KMS-11 (cell line): ENCODE measurements at regions not wholly inside any gene's neighbourhood (a gene's known extent, or its start where the extent isn't known, plus 50 kb on each side); places are given as distances from the start of the nearest gene placed in this dataset.

Experiments used
- H2AFZ ChIP-seq: fragments of 200-600 bp; sonication (generic); 2 replicates; pipeline ENCODE4 v1.6.1; 2016; ENCODE audit warnings: antibody characterized with exemption, mixed run types, low read depth
- H3K27ac ChIP-seq: fragments of 200-600 bp; sonication (generic); 2 replicates; pipeline ENCODE4 v1.6.1; 2016; ENCODE audit warnings: mild to moderate bottlenecking, mixed run types
- H3K27me3 ChIP-seq: fragments of 200-600 bp; sonication (generic); 2 replicates; pipeline ENCODE4 v1.6.1; 2017; ENCODE audit warnings: mild to moderate bottlenecking, low read depth, mixed run types, moderate library complexity; ENCODE audit not compliant: insufficient read depth
- H3K36me3 ChIP-seq: fragments of 200-600 bp; sonication (generic); 2 replicates; pipeline ENCODE4 v1.6.1; 2017; ENCODE audit warnings: mild to moderate bottlenecking, mixed run types; ENCODE audit not compliant: insufficient read depth
- H3K4me1 ChIP-seq: fragments of 200-600 bp; sonication (generic); 2 replicates; pipeline ENCODE4 v1.6.1; 2016; ENCODE audit warnings: mild to moderate bottlenecking, low read depth, mixed run types; ENCODE audit not compliant: poor library complexity, severe bottlenecking
- H3K4me2 ChIP-seq: fragments of 200-600 bp; sonication (generic); 2 replicates; pipeline ENCODE4 v1.7.0; 2016; ENCODE audit warnings: mild to moderate bottlenecking, mixed run types
- H3K4me3 ChIP-seq: fragments of 200-600 bp; sonication (generic); IDR thresholded peaks from 2 replicates; pipeline ENCODE4 v1.6.1; 2017; ENCODE audit warnings: low read depth, low read length, mixed read lengths; ENCODE audit not compliant: insufficient read depth
- H3K79me2 ChIP-seq: fragments of 200-600 bp; sonication (generic); 2 replicates; pipeline ENCODE4 v1.6.1; 2016; ENCODE audit warnings: low read depth, mixed run types; ENCODE audit not compliant: insufficient read depth
- H3K9ac ChIP-seq: fragments of 200-600 bp; sonication (generic); 2 replicates; pipeline ENCODE4 v1.6.1; 2016; ENCODE audit warnings: mild to moderate bottlenecking, mixed run types
- H4K20me1 ChIP-seq: fragments of 200-600 bp; sonication (generic); 2 replicates; pipeline ENCODE4 v1.6.1; 2016; ENCODE audit warnings: mild to moderate bottlenecking, mixed run types; ENCODE audit not compliant: insufficient read depth
- CTCF ChIP-seq: fragments of 200-600 bp; sonication (generic); conservative IDR thresholded peaks from 2 replicates; pipeline ENCODE4 v1.6.1; 2017; ENCODE audit warnings: low read depth, mild to moderate bottlenecking, antibody characterized with exemption, low read length, moderate library complexity, mixed read lengths

- Histone ChIP-seq H3K4me1 (no peaks in the 10 kb centered on the region), H3K36me3 (no peaks in the 10 kb centered on the region), H3K4me3 (no peak overlapping the region), H3K27me3 (peaks cover 5% of the 10 kb centered on the region; the same call in 1 of the 2 replicates), H4K20me1 (no peaks in the 10 kb centered on the region), H3K79me2 (no peaks in the 10 kb centered on the region), H3K27ac (no peak overlapping the region), H2AFZ (no peak overlapping the region), H3K4me2 (no peak overlapping the region), H3K9ac (no peak overlapping the region)
- no peak for TF ChIP-seq CTCF
Measured at GRCh38 chr22:49601614-49602321, 225.9 kb downstream of the BRD1 start.

- H4K20me1 ChIP-seq, result no peaks in the 10 kb centered on the region
- no peak for TF ChIP-seq CTCF
- H2AFZ ChIP-seq, result no peak overlapping the region
- H3K4me3 ChIP-seq, result no peak overlapping the region
- H3K27ac ChIP-seq, result no peak overlapping the region
- H3K9ac ChIP-seq, result no peak overlapping the region
- no peaks in the 10 kb centered on the region for H3K79me2 ChIP-seq
- H3K4me1 ChIP-seq, result no peaks in the 10 kb centered on the region
- 0 out of 2 replicates have a peak, but pooled peaks cover 5% of the 10 kb centered on the region for H3K27me3 ChIP-seq
- H3K36me3 ChIP-seq, result no peaks in the 10 kb centered on the region
- no peak overlapping the region for H3K4me2 ChIP-seq
Measured at GRCh38 chr22:49600891-49601431, 226.7 kb downstream of the BRD1 start.

- Histone ChIP-seq H4K20me1 (no peaks in the 10 kb centered on the region), H3K27me3 (0 out of 2 replicates have a peak, but pooled peaks cover 5% of the 10 kb centered on the region), H3K4me3 (no peak overlapping the region), H2AFZ (no peak overlapping the region), H3K4me2 (no peak overlapping the region), H3K4me1 (no peaks in the 10 kb centered on the region), H3K36me3 (no peaks in the 10 kb centered on the region), H3K27ac (no peak overlapping the region), H3K79me2 (no peaks in the 10 kb centered on the region), H3K9ac (no peak overlapping the region)
- TF ChIP-seq CTCF, result no peak
Measured at GRCh38 chr22:49600468-49600867, 227.2 kb downstream of the BRD1 start.

- Histone ChIP-seq H2AFZ (no peak overlapping the region), H3K79me2 (no peaks in the 10 kb centered on the region)
Measured at GRCh38 chr22:49599691-49600455, 227.8 kb downstream of the BRD1 start.

More at GRCh38 chr22:49599691-49600455, 227.8 kb downstream of the BRD1 start:
- no peaks in the 10 kb centered on the region for H3K4me1 ChIP-seq
- no peak overlapping the region for H3K9ac ChIP-seq
- H3K36me3 ChIP-seq, result no peaks in the 10 kb centered on the region
- no peaks in the 10 kb centered on the region for H4K20me1 ChIP-seq
- H3K27me3 ChIP-seq, result 0 out of 2 replicates have a peak, but pooled peaks cover 5% of the 10 kb centered on the region
- no peak overlapping the region for H3K4me3 ChIP-seq
- no peak overlapping the region for H3K27ac ChIP-seq
- H3K4me2 ChIP-seq, result no peak overlapping the region
- TF ChIP-seq CTCF, result no peak
